Myocyte (in vitro differentiated cells): ENCODE measurements at regions not wholly inside any gene's neighbourhood (a gene's known extent, or its start where the extent isn't known, plus 50 kb on each side); places are given as distances from the start of the nearest gene placed in this dataset.
"Not testable (repeated sequence)": the region's sequence is repeated elsewhere in the genome, so short reads cannot be mapped to it uniquely, and the experiment has no call there.

Experiments
- DNase-seq: peaks from one replicate; pipeline ENCODE4 v3.0.0-alpha.2; 2012; ENCODE audit warnings: low read depth

DNA sequence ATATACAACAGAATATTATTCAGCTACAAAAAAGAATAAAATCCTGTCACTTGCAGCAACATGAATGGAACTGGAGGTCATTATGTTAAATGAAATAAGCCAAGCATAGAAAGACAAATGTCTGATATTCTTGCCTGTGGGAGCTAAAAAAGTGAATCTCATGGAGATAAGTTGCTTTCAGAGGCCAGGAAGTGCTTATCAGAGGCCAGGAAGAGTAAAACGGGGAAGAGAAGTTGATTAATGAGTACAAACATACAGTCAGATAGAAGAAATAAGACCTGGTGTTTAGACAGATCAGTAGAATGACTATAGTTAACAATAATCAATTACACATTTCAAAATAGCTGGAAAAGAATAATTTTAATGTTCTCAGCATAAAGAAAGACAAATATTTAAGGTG, 54.4 kb upstream of the CPHXL start:
- DNase-seq, result no peak

GRCh38 chr16:75781683-75782343, 55.5 kb upstream of the CPHXL start:
- no peak for DNase-seq

GRCh38 chr16:75787440-75787839, 61.1 kb upstream of the CPHXL start:
- DNase-seq, result no peak

- DNase-seq, result peak; percentile 63
Measured at GRCh38 chr16:75789237-75789636, 62.9 kb upstream of the CPHXL start.

GRCh38 chr16:75792771-75793492, 66.6 kb upstream of the CPHXL start:
- no peak for DNase-seq

- no peak for DNase-seq
Measured at GRCh38 chr16:75793641-75794040, 67.4 kb upstream of the CPHXL start.

- DNase-seq, result no peak
Measured at GRCh38 chr16:75794426-75794825, 68.1 kb upstream of the CPHXL start.

- no peak for DNase-seq
Measured at GRCh38 chr16:75798714-75799113, 72.4 kb upstream of the CPHXL start.

DNA sequence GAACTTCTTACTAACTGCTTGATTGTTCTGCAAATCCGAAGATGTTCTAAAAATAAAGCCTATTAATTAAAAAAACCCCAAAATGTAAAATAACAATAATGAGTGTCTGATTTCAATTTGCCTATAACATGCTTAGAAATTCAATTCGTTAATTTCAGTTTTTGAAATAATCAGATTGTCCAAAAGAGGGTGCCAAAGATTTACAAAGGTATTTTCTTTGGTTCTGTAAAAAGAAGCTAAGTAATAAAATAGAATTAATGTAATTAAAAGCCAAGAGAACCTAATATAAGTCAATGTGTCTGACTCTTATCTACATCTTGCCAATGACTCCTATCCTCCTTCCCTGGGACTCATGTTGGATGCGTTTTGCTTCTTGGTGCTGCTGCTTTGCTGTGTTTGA, 75.0 kb upstream of the CPHXL start:
- peak; percentile 18 for DNase-seq

DNA sequence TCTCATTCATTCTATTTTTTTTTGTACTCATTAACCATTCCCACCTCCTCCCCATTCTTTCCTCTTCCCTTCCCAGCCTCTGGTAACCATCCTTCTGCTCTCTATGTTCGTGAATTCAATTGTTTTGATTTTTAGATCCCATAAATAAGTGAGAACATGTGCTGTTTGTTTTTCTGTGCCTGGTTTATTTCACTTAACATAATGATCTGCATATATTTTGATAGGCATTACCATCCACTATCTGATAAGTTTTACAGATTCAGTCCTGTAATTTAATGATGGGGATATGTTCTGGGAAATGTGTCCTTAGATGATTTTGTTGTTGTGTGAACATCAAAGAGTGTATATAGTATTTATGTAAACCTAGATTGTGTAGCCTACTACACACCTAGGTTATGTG, 77.5 kb upstream of the CPHXL start:
- no peak for DNase-seq

DNA sequence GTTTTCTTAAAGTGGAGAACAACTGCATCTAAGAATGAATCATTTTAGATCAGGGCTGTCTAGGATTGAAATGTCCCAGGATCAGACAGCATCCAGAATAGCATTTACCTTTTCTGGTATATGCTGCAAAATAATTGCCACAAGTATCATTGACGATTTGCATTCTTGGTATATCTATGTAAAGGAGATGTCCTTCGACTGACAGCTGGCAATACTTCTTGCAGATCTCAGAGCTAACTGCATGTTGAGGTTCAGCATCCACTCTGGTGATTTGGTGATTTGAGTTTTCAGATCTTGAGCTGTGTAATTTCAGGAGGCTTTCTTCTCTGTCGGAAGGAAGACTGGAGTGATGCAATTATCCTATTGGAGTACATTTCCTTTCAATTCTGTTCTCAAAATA, 78.1 kb upstream of the CPHXL start:
- no peak for DNase-seq

DNA sequence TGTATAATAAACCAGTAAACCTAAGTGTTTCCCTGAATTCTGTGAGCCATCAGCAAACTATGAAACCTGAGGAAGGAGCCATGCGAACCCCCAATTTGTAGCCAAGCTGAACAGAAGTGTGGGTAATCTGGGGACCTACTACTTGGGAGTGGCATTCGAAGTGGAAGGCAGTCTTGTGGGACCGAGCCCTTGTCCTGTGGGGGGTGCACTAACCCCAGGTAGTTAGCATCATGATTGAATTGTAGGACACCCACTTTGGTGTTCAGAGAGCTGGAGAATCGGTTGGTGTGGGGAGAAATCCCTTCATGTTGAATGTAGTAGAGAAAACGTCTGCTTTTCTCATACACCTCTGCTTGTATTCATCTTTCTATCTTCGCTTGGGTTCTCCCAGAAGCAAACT, 79.7 kb upstream of the CPHXL start:
- DNase-seq, result no peak

GRCh38 chr16:75806487-75806886, 80.2 kb upstream of the CPHXL start:
- no peak for DNase-seq

GRCh38 chr16:75810342-75810741, 84.1 kb upstream of the CPHXL start:
- DNase-seq, result no peak

DNA sequence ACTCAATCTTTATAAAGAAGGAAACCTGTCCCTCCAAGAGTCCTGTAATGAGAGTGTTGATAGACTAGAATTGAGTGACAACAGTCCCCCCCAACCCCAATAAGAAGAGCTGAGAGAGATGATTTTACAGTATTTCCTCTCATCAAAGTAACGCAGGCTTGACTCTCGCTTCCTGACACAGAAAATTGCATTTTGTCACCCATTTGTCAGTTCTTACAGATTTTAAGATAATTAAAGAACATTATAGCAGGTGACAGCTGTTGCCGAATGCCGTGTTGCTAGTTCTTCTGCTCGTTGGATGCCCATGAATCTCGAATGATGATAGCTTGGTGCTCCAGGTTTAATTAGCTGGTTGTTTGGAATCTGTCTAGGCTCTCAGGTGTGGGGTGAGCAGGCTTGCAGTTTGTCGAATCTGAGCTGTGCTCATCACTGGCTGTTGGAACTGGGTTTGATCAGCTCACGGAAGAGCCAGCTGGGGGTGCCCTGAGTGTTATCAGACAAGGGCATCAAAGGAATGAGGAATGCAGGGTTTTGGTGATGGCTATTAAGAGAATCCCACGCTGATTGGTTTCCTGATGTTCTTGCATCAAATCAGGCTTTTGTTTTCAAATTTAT, 84.8 kb upstream of the CPHXL start:
- DNase-seq, result no peak

- DNase-seq, result no peak
Measured at GRCh38 chr16:75818491-75818890, 92.2 kb upstream of the CPHXL start.

DNA sequence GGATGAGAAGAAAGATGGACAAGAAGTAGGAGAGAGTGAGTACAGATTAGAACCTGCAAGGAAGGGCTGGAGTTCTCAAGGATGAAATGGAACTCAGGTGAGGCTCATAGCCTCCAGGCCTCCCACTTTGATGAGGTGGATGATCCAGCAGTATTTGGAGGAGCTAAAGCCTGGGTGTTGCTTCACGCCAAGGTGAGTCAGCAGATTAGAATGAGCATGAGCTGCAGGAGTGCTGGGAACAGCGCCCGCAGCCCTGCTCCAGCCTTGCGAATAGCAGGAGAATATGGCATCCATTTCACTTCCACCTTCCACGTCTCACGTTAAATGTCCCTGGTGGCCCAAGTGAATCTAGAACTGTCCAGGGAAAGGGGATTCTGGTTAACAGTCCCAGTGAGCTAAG, 94.4 kb upstream of the CPHXL start:
- DNase-seq, result no peak

GRCh38 chr16:75821117-75821516, 94.8 kb upstream of the CPHXL start:
- DNase-seq, result no peak

GRCh38 chr16:75825750-75826149, 99.5 kb upstream of the CPHXL start:
- DNase-seq, result not testable (repeated sequence)

GRCh38 chr16:75827372-75828038, 101.2 kb upstream of the CPHXL start:
- DNase-seq, result not testable (repeated sequence)

- not testable (repeated sequence) for DNase-seq
Measured at GRCh38 chr16:75833385-75833784, 107.1 kb upstream of the CPHXL start.

DNA sequence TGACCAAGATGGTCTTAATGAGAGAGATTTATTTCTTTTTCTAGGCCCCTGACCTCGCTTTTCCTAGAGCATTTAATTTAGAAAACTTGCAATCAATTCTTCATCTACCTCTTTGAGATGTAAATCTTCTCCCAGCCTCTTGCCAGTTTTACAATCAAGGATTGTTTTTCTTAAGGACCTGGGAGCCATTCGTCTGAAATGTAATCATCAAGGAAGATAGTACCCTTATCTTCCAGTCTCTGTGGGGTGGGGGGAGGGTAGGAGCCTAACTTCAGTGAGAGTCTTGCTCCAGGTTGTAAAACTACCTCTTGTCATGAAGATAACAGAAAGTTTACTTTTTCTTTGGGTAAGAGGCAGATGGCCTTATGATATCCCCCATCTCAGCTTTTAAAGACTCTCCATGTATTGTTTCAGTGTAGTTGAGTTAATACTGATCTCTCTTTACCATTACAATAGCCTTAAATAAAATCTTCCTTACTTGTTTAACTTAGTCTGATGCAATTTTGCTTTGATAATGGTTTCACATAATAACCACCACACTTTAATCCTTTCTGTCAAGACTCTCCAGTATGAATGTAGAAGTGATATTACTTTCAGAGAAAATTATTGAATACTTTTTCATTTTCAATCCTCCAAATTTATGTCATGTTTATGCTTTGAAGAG, 110.2 kb upstream of the CPHXL start:
- DNase-seq, result no peak
